Tibial artery (tissue), 4 donors: ENCODE measurements at regions not wholly inside any gene's neighbourhood (a gene's known extent, or its start where the extent isn't known, plus 50 kb on each side); places are given as distances from the start of the nearest gene placed in this dataset.

Experiments used
- DNase-seq, 2 donors: peaks; one replicate each; pipeline ENCODE4 v3.0.0-alpha.2; 2019
- H3K27ac ChIP-seq, 2 donors: fragments of 200-600 bp; sonication (generic) in 1 of 2; 1 replicate in 1 of 2; 2 replicates in 1 of 2; pipeline ENCODE4 v1.5.1; 2018 to 2019; ENCODE audit warnings: mild to moderate bottlenecking in 1 of 2
- H3K27me3 ChIP-seq, 2 donors: fragments of 200-600 bp; sonication (generic) in 1 of 2; one replicate each; pipeline versions ENCODE4 v1.5.1 to v1.6.0; 2016 to 2019
- H3K36me3 ChIP-seq, 3 donors: fragments of 200-600 bp; sonication (generic) in 2 of 3; one replicate each; pipeline ENCODE4 v1.5.1; 2016 to 2019; ENCODE audit warnings: mild to moderate bottlenecking in 2 of 3
- H3K4me1 ChIP-seq, 4 donors: fragments of 200-600 bp; sonication (generic) in 2 of 4; 1 replicate in 3 of 4; 2 replicates in 1 of 4; pipeline ENCODE4 v1.5.1; 2016 to 2019
- H3K4me3 ChIP-seq, 2 donors: fragments of 200-600 bp; sonication (generic) in 1 of 2; 1 replicate in 1 of 2; 2 replicates in 1 of 2; pipeline ENCODE4 v1.5.1; 2018 to 2019; ENCODE audit warnings: mild to moderate bottlenecking in 2 of 2
- H3K9me3 ChIP-seq, 3 donors: fragments of 200-600 bp; sonication (generic) in 1 of 3; one replicate each; pipeline ENCODE4 v1.5.1; 2016 to 2019
- CTCF ChIP-seq, 2 experiments: fragments of 200-600 bp in 1 of 2; fragments of 450-650 bp in 1 of 2; IDR thresholded peaks; one replicate each; pipeline ENCODE4 v1.5.1; 2017 to 2019; ENCODE audit warnings: antibody characterized with exemption in 2 of 2, mild to moderate bottlenecking in 1 of 2, moderate library complexity in 1 of 2
- intact Hi-C: fragments of 100-400 bp; cut with DNase I; formaldehyde crosslinking; loops from one replicate; pipeline ENCODE4 v1.15.0; 2023; ENCODE audit warnings: low total_unique reads

DNA sequence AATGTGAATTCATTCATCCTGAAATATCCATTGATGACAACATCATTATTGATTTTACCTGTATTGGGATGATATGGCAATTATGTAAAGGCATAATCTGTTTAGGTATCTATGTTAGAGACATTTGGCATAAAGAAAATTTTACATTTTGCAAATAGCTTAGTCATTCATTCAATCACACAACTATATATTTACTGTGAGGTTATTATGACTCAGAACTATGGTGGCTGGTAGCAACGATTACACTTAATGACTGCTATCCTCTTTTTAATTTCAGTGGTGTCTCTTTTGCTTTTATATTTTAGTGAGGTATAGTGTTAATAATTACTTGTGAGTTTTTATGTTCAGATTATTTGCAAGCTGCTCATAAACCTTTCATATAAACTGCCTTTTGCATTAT lies 955.9 kb downstream of the SLITRK6 start:
- no peak for TF ChIP-seq CTCF (IDR thresholded peaks at IDR 0.05)
- Histone ChIP-seq H3K4me3 (no peak overlapping the region), H3K27ac (no peak overlapping the region), H3K9me3 (no peaks in the 10 kb centered on the region), H3K36me3 (no peaks in the 10 kb centered on the region), H3K27me3 (no peaks in the 10 kb centered on the region), H3K4me1 (no peaks in the 10 kb centered on the region)
- no peak for DNase-seq
- intact Hi-C loops: no loop called here

DNA sequence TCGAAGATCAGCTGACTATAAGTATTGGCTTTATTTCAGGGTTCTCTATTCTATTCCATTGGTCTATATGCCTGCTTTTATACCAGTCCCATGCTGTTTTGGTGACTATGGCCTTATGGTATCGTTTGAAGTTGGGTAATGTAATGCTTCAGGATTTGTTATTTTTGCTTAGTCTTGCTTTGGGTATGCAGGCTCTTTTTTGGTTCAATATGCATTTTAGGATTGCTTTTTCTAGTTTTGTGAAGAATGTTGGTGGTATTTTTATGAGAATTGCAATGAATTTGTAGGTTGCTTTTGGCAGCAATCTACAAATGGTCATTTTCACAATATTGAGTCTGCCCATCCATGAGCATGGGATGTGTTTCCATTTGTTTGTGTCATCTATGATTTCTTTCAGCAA lies 951.9 kb upstream of the SLITRK1 start:
- Histone ChIP-seq H3K9me3 (no peaks in the 10 kb centered on the region), H3K4me1 (no peaks in the 10 kb centered on the region), H3K36me3 (no peaks in the 10 kb centered on the region), H3K27me3 (no peaks in the 10 kb centered on the region), H3K27ac (no peak overlapping the region), H3K4me3 (no peak overlapping the region)
- DNase-seq: no peak
- intact Hi-C loops: no loop called here
- TF ChIP-seq CTCF (IDR thresholded peaks at IDR 0.05): no peak

GRCh38 chr13:84831666-84832657 lies 949.7 kb upstream of the SLITRK1 start:
- Histone ChIP-seq H3K9me3 (no peaks in the 10 kb centered on the region), H3K4me1 (no peaks in the 10 kb centered on the region), H3K4me3 (no peak overlapping the region), H3K36me3 (no peaks in the 10 kb centered on the region), H3K27me3 (no peaks in the 10 kb centered on the region), H3K27ac (no peak overlapping the region)
- intact Hi-C loops: no loop called here
- no peak for TF ChIP-seq CTCF (IDR thresholded peaks at IDR 0.05)
- no peak for DNase-seq

GRCh38 chr13:84823528-84823927 lies 941.3 kb upstream of the SLITRK1 start:
- no peaks in the 10 kb centered on the region for H3K36me3 ChIP-seq
- no peak overlapping the region for H3K4me3 ChIP-seq
- H3K9me3 ChIP-seq: no peaks in the 10 kb centered on the region
- intact Hi-C loops: no loop called here
- no peak for TF ChIP-seq CTCF (IDR thresholded peaks at IDR 0.05)
- no peaks in the 10 kb centered on the region for H3K27me3 ChIP-seq
- H3K4me1 ChIP-seq: no peaks in the 10 kb centered on the region
- H3K27ac ChIP-seq: no peak overlapping the region
- no peak for DNase-seq

DNA sequence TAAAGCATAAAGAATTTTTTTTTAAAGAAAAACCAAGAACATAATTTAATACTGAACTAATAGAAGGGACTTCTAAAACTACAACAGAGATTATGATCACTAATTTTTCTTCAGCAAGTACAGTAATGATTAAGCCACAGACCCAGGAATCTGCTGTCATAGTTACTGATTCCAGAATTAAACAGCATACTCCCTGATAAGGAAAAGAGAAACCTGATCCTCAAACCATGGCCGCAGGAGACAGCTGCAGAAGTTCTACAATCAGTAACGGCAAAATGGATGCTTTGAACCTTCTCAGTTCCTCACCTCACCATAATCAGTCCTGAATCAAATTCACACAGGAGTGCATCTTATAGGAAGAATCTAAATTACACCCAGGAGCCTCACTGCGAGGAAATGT lies 939.0 kb upstream of the SLITRK1 start:
- Histone ChIP-seq H3K9me3 (no peaks in the 10 kb centered on the region), H3K27ac (no peak overlapping the region), H3K36me3 (no peaks in the 10 kb centered on the region), H3K4me3 (no peak overlapping the region), H3K27me3 (no peaks in the 10 kb centered on the region), H3K4me1 (no peaks in the 10 kb centered on the region)
- intact Hi-C loops: no loop called here
- no peak for DNase-seq
- no peak for TF ChIP-seq CTCF (IDR thresholded peaks at IDR 0.05)
